Stimulated activated naive CD8-positive, alpha-beta T cell treated with anti-CD3 and anti-CD28 coated beads, Interleukin-15, Interleukin-2, amounts not matched to agents 100 U/mL and 50 U/mL, for 24 hours (primary cell): ENCODE measurements at regions not wholly inside any gene's neighbourhood (a gene's known extent, or its start where the extent isn't known, plus 50 kb on each side); places are given as distances from the start of the nearest gene placed in this dataset.

Source experiments
- ATAC-seq: fragments of 150-1000 bp; cut with Tn5 transposase; one replicate; pipeline ENCODE4 v1.10.0; 2021
- DNase-seq: peaks from one replicate; pipeline ENCODE4 v3.0.0; 2021

GRCh38 chr1:229971141-229971540 lies 95.9 kb upstream of the GALNT2 start:
- no peak for DNase-seq
- no peak for ATAC-seq

DNA sequence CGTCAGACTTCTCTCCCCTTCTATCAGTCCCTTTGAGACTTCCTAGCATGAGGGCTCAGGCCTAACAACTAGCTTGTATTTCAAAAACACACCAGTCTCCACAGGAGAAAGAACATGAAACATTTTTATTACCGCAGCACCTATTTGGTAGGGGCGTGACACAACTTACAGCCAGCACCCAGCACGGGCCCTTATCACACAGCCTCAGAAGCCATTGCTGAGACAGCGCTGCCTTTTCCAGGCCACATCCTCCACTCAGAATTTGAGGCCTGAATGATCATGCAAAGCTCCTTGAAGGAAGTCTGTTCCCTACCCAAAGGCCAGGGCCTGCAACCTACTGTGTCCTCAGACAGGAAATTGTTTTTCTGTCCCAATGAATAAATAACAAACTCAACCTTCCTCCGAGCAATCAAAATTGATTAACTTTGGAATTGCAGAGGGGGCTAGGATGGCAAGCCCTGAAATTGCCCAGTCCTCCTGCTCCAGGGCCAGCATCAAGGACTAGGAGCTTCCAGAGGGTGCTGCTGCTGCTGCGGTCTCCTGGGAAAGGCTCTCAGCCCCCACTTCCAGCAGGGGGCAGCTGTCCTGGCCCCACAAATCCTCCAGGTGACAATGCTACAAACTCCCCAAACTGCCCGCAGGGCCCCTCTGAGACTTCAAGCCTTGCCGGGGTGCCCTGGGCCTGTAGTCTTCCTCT lies 94.3 kb upstream of the GALNT2 start:
- DNase-seq (peak; percentile 7), ATAC-seq (no peak)

DNA sequence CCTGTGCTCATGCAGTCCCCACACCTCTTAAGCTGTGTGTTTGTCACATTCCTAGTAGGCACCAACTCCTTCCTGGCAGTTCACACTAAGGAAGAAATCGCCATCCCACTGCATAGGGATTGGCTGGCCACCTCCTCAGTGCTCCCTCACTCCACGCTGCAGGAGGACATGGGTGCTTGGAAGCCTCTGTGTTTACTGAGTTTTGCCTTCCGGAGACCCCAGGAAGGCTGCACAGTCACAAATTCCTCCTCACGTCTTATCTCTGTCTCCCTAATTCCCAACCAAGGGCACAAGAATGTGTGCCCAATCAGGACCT lies 93.8 kb upstream of the GALNT2 start:
- no peak for DNase-seq
- ATAC-seq = no peak

DNA sequence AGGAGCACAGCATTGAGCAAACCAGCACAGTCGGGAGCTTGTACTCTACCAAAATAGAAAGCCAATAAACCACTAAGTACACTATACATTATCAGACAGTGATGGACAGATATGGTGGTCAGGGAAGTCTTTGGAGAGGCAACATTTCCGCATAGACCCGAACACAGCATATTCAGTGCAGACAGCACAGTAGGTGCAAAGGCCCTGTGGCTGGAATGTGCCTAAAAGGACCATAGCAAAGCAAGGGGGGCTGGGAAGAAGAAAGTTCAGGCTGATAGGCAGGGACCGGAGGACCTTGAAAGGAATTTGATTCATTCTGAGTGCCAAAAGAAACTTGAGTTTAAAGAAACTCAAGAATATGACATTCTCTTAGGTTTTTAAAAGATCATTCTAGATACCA lies 92.0 kb upstream of the GALNT2 start:
- ATAC-seq (no peak), DNase-seq (no peak)

GRCh38 chr1:229980009-229980408 lies 87.0 kb upstream of the GALNT2 start:
- ATAC-seq (no peak), DNase-seq (no peak)

GRCh38 chr1:229981736-229982135 lies 85.3 kb upstream of the GALNT2 start:
- ATAC-seq = no peak
- DNase-seq = no peak

DNA sequence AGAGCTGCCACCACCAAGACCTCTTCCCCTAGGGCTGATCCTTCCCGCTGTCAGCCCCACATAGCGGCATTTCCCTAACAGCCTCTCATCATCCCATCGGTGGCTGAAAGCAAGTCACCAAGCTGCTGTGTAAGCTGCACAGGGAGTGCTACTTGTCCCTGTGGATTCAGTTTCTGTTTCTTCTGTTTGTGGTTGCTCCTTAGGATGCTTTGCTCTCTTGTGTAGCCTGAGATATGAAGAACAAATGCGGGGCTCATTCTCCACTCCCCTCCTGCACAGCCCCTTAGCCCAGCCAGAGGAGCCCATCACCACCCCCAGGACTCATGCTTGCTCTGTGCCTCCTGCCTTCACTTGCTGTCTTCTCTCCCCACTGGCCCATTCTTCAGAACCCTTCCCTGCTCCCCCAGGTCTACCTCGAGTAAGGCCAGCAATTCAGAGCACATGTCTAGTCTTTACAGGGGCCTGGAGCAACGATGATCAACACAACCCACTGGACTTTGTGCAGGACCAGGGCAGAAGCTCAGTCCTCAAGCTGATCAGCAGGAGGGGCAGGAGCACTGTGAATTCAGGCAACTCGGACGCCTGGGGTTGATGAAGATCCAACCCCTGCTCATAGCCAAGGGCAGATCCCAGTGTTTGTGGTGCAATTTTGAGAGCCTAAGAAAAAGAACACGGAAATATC lies 82.6 kb upstream of the GALNT2 start:
- DNase-seq (no peak), ATAC-seq (no peak)

GRCh38 chr1:229984992-229985612 lies 81.9 kb upstream of the GALNT2 start:
- ATAC-seq = no peak
- no peak for DNase-seq

- no peak for DNase-seq
- ATAC-seq = no peak
Measured at GRCh38 chr1:229985613-229986010, 81.4 kb upstream of the GALNT2 start.

GRCh38 chr1:229986737-229987337 lies 80.2 kb upstream of the GALNT2 start:
- ATAC-seq (no peak), DNase-seq (no peak)

DNA sequence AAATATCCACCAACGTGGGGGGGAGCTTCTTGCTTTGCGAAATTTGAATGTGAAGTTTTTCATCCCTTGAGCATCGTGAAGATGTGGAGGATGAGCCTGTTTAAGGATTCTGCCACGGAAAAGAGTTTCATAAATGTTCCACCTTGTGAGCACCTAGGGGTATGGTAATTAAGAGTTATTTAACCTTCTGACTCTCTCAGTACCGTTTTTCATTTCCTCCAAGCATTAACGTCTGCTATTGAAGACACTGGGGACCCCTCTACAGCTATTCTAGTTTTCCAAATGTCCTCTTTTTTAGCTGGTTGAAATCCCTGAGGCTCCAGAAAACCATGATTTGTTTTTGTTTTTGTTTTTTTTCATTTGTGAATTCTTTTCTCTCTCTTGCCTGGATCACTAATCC lies 79.1 kb upstream of the GALNT2 start:
- ATAC-seq = no peak

DNA sequence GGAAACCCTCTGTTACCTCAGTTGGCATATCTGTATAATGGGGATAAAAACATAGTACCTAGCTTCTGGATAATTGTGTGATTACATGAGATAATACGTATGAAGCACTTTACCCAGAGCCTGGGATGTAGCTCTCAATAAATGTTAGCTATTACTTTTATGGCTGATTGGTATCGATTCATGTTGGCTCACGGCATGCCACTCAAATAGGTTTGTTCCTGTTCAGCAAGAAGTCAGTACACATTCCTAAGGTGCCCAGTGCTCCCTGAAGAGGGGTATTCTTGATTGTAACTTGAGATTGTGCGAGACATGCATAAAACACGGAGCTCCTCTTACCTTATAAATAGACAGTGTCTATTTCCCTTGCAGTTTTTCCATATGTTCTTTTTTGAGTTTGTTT lies 78.5 kb upstream of the GALNT2 start:
- no peak for DNase-seq
- ATAC-seq = no peak

More for the DNA sequence above, 79.1 kb upstream of the GALNT2 start:
- DNase-seq = no peak

- DNase-seq (no peak), ATAC-seq (peak; percentile 57)
Measured at GRCh38 chr1:229989591-229990248, 77.3 kb upstream of the GALNT2 start.

DNA sequence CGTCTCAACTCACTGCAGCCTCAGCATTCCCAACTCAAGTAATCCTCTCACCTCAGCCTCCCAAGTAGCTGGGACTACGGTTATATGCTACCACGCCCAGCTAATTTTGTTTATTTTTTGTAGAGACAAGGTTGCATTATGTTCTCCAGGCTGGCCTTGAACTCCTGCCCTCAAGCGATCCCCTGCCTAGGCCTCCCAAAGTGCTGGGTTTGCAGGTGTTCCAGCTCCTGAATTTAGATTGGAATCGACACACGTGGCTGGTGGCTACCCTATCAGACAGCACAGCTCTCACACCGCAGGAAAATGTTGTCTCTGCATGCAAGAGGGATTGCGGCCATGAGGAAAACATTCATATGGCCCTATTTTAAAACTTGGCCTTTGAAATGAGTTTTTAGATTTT lies 76.7 kb upstream of the GALNT2 start:
- ATAC-seq = no peak
- DNase-seq = no peak

- DNase-seq (no peak), ATAC-seq (no peak)
Measured at GRCh38 chr1:229991104-229991513, 75.9 kb upstream of the GALNT2 start.

GRCh38 chr1:229991724-229992333 lies 75.2 kb upstream of the GALNT2 start:
- no peak for ATAC-seq
- no peak for DNase-seq

- no peak for ATAC-seq
- no peak for DNase-seq
Measured at GRCh38 chr1:229993060-229993459, 74.0 kb upstream of the GALNT2 start.

- ATAC-seq = no peak
- DNase-seq = no peak
Measured at GRCh38 chr1:229993894-229994293, 73.1 kb upstream of the GALNT2 start.

DNA sequence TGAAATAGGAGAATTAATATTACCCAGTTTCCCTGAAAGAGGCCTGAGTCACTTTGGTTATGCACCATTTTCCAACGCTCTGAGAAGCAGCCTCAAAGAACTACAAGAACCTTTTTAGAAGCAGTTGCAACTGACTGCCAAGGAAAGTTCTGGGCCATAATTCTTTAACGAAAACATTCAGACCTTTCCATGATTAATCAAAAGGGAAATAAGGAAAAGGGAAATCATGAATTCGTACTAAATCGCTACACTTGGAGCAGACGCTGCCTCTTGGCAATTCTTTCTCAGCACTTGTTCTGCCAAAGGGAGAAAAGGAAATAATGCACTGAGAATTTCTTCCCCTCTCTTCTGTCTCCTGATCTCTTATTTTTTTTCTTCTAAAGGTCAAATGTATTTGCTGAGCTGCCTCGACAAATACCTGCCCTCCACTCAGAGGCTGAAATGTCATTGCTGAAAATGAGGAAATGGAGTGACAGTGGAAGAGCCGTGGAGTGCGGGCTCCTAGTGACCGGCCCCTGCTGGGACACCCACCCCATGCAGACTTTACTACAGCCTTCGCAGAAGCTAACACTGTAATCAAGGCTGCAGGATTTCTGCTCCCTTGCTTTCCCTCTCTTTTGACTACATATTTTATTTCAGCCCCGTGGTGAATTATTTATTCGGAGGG lies 67.9 kb upstream of the GALNT2 start:
- ATAC-seq (no peak), DNase-seq (no peak)

- DNase-seq = no peak
- ATAC-seq = no peak
Measured at GRCh38 chr1:230000493-230001184, 66.4 kb upstream of the GALNT2 start.

- ATAC-seq = no peak
- no peak for DNase-seq
Measured at GRCh38 chr1:230002164-230002803, 64.8 kb upstream of the GALNT2 start.
